ENCODE measurements at regions not wholly inside any gene's neighbourhood (a gene's known extent, or its start where the extent isn't known, plus 50 kb on each side); places are given as distances from the start of the nearest gene placed in this dataset.

DNA sequence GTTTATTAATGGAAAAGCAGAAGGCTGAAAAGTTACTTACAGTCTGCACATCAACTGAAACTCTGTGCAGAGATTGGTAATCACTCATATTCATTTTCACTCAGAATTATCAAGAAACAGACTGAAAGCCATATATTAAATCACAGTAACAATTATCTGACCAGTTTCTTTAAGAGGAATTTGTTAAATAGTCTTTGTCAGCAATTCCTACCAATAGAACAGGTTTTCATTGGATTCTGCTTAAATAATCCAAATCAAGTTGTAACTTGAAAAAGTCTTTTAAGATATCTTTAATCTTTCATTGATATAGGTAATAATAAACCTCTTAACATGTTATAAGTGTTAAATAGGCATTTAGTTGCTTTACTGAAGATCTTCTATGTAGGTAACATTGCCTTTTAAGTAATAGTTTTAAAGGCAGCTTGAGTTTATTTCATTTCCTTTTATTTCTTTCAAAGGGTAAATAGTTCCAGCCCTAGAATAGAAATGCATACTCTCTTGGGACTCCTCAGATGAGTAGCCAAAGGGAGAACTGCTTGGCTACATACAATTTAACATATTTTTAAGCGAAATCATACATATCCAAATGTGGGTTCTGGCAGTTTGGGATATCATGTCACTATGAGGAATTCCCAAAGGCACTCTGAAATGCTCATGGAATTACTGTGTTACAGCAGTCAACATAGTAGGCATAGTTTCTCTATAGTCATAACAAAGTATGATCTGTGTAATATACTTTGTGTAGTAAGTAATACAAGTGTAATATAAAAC is 326.0 kb upstream of the SPRY2 start:
- DNase-seq (ENCODE audit: low read depth) = peak; percentile 96

DNA sequence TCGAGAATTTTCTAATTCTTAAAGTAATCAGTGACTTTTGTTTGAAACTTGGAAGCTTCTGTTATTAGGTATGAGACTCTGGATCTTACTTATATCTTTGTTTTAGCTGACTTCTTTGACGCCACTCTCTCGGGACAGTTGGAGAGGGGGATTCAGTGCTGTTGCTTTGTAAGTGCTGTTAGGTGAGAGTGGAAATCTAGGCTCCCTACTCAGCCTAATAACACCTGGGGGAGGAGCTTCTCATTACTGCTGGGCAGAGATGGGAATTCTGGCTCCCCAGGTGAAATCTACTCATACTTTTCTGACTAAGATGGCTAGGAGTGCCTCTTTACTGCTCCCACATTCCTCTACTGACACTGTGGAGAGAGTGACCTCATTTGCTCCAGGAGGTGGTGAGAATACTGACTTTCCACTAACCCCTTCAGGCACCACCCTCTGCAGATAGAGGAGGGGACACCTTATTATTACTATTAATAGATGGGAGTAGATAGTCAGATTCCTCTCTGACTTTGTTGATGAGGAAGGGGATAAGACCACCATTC is 324.9 kb upstream of the SPRY2 start:
- DNase-seq (ENCODE audit: low read depth) = no peak

DNA sequence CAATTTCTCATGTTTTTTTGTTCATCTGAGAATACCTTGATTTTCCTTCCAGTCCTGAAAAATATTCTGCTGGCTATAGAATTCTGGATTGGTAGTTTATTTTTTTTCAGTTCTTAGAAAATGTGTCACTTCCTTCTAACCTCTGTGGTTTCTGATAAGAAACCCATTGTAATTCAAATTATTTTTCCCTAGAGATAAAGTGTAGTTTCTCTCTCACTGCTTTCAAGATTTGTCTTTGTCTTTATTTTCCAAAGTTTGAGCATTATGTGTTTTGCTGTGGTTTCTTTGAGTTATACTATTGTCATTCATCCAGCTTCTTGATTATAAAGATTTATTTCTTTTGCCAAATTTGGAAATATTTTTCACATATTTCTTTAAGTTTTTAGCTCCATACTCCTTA is 324.0 kb upstream of the SPRY2 start:
- no peak for DNase-seq (ENCODE audit: low read depth)

DNA sequence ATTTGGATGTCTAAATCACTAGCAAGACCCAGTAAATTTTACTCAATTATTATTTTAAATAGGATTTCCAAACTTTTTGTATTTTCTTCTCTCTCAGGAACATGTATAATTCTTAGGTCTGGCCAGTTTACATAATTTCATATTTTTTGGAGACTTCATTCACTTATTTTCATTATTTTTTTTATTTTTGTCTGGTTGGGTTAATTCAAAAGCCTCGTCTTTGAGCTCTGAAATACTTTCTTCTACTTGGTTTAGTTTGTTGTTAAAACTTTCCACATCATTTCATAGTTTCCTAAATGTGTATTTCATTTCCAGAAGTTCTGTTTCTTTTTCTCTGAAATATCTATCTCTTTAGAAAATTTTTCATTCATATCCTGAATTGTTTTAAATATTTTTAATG is 322.9 kb upstream of the SPRY2 start:
- DNase-seq (ENCODE audit: low read depth) = no peak

DNA sequence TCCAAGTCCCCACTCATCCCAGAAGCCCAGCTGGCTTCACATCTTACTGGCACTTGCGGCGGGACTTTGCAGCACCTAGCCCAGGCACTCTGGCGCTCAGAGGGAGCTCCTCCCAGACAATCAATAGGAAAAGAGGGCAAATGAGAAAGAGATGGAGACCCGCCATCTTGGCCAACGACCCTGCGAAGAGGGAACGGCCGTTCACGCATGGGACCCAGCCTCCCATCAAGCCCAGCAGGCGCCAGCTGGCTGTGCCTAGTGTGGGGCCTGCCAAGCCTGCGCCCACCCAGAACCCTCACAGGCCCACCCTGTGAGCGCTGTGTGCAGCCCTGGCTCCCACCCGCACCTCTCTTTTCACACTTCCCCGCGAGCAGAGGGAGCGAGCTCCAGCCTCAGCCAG is 317.8 kb upstream of the SPRY2 start:
- DNase-seq (ENCODE audit: low read depth) = no peak

DNA sequence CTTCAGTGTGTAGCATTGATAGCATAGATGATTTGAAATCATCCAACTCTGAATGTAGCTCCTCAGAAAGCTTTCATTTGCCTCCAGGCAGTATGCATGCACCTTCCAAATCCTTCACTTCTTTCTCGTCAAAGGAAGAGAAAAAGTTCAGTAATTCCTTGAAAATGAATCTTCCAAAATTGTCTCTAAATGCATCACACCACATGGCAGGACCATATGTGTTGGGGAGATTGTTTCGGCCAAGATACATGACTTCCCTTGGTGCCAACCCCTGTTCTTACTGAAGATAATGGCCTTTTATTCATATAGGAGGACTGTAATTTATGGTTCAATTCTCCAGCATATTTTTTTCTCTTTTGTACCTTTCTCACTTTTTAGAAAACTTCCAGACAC is 315.6 kb upstream of the SPRY2 start:
- DNase-seq (ENCODE audit: low read depth) = no peak

DNA sequence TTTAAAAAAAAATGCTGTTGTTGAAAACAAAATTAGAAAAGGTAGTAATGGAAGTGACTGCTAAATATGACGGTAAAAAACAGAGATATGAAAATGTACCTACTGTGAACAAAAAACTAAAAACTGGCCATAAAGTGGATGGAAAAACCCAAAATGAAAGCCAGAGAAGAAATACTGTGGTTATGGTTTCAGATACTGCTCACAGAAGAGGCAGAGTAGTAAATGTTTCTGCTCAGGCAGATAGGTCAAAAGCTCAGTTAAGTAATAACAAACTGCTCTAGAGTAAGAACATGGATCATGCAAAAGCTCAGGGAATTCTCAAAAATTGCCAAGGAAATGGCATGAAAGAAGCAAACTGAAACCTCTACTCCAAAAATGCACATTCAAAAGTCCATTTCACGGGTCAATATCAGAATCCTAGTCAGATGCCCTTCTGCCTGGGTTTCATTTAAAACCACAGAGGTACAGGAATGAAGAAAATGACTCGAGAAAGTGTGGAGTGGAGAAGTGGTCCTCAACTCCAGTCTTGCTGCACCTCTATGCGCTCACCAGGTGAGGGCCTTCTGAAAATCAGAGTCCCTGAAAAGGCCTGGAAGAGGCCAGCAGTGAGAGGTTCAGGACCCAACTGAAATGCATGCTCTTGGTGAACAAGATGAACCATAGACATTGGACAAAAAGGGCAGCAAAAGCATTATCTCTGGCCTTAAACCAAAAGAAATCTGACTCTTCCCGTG is 315.0 kb upstream of the SPRY2 start:
- DNase-seq (ENCODE audit: low read depth) = no peak

DNA sequence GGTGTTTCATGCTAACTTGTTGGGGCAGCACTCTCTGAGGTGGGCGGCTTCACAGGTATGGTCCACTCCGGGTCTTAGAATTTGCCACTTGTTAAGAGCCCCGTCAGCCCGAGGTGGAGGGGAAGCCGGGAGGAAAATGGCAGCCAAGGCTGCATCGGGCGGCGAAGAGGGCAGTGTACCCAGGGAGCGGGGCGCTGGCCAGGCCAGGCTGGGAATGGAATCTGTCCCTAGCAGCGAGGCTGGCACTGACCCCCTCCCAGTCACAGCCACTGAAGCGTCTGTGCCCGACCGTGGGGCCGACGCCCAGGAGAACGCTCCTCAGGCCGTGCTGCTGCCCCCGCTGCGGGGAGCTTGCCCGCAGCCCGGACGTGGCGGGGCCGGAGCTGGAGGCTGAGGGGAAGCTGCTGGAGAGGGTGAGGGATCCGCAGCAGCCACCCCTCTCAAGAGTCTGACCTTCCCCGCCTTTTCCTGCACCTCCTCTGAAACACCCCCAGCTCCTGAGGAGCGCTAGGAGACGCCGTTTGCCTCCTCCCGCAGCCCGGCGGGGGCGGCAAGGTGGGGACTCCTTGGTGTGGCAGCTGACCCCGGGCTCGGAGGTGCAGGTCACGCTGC is 313.8 kb upstream of the SPRY2 start:
- DNase-seq (ENCODE audit: low read depth) = no peak

DNA sequence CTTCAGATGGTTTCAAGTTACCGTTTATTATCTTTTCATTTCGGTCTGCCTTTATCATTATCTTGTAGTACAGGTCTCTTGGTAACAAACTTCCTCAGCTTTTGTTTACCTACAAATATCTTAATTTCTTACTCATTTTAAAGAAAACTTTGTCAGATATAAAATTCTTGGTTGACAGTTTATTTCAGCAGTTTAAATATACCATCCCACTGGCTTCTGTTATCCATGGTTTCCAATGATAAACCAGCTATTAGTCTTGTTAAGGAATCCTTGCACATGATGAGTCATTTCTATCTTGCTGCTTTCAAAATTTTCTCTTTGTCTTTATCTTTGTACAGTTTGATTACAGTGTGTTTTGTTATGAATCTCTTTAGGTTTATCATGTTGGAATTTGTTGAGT is 308.3 kb upstream of the SPRY2 start:
- no peak for DNase-seq (ENCODE audit: low read depth)

DNA sequence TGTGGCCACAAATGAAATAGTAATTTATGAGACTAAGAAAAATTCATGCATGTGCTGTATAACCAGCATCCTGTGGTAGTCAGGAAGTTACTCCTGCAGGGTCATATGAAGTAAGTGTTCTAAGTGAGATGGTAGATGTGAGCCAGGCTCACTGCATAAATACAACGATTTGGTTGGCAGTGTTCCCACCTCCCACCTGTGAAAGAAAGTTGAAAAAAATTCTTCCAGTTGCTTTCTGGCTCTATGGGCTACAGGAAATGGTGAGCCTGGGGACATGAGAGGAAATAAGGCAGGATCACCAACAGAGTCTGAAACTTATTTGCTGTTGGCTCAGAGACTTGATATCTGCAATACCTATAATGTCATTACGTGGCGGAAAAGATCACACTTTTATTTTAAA is 301.7 kb upstream of the SPRY2 start:
- DNase-seq (ENCODE audit: low read depth) = no peak

DNA sequence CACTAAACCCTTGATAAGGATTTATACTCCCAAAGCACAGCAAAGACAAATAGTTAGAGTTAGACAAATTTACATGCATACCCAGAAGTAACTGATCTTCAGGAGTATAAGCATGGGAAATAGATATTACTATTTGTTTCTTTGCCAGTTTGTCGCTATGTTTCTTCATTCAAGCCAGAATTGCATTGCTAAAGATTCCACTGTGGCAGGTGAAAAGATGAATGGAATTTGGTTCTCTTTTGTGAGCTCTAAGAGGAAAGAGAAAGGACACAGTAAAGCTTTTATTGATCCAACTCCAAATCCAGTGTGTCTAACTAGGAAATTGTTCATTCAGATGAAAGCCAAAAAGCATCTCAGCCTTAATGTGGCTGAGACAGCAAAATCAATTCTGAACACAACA is 292.3 kb upstream of the SPRY2 start:
- DNase-seq (ENCODE audit: low read depth) = no peak

DNA sequence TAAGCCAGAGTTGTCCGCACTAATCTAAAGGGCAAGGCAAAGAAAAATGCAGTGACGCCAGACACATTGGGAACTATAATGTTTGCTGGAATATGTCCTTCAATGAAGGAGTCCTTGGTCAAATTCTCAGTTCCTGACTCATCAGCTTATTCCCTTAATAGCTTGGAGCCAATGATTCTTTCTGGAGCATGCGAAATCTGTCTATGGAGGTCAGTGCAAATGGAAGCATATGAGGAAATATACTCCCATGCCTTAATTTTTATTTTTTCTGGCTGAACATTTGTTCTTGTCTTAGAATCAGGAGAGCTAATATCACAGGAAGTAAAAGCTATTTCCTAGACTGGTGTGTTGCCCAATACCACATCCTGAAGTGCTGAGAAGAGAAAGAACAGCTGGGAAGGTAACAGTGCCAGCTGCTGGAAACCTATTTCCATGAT is 289.8 kb upstream of the SPRY2 start:
- DNase-seq (ENCODE audit: low read depth) = peak; percentile 70

DNA sequence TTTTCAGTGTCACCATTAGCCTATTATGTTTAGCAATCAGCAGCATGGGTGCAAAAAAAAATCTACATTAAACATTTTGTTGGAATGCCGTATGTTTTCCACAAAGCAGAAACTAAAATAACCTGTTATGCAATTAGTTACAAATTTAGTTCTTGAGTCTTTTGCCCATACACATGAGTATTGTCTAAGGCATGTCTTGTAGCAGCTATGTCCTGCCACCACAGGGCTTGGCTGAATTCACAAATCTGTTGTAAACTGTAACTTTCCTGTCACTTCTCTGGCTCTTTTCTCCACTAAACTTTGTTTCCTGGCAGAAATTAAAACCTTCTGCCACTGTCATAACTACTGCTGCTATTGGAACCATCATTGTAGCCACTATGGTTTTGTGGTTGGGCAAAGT is 277.9 kb upstream of the SPRY2 start:
- peak; percentile 84 for DNase-seq (ENCODE audit: low read depth)

DNA sequence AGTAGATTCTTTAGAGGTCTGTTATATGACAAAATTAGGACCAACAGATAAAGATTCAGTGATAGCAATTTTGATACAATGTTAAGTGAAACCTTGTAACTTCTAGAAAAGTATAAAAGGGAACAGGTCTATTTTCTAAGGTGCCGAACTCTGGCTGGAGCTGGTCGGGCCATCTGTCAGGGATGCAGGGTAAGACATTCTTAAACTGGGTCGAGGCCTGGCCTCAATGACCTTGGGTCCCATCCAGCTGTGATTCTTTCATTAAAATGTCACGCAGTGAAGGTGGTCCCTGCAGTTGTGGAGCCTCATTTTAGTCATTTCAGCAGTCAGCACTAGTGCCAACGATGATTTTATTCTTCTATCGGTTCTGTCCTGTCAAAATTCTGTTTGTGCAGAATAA is 271.9 kb upstream of the SPRY2 start:
- no peak for DNase-seq (ENCODE audit: low read depth)

DNA sequence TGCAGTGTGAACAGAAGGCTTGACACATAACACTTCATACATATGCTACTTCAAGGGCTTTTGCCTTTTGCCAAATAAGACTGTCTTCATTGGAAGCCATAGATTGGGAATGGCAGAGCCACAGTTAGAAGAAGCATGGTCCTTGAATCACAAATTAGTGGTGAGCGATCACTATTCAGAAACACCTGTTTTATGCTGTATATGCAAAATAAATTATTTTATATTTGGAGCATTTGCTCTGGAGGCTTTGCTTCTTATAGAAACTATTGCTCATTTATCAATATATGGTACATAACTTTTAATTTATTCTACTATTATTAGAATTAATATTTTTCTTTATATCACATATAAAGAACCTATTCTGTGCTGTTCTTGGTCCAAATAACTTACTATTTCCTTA is 270.4 kb upstream of the SPRY2 start:
- DNase-seq (ENCODE audit: low read depth) = no peak

DNA sequence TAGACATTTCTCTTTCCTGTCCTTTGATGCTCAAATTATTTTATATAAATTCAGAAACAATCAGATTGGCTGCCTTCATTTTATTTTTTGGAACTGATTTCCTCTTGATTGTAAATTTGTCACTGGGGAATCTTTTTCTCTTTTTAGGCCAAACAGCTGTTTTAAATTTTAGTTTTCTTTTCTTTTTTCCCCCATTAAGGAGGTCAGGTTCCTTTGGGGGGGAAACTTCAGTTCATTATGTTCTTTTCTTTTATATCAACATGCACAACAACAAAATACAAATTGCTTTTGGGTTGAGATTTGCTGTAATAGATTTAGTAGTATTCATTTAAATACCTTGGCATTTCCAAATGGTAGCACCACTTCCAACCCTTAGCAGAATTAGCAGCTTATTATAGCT is 264.8 kb upstream of the SPRY2 start:
- no peak for DNase-seq (ENCODE audit: low read depth)

DNA sequence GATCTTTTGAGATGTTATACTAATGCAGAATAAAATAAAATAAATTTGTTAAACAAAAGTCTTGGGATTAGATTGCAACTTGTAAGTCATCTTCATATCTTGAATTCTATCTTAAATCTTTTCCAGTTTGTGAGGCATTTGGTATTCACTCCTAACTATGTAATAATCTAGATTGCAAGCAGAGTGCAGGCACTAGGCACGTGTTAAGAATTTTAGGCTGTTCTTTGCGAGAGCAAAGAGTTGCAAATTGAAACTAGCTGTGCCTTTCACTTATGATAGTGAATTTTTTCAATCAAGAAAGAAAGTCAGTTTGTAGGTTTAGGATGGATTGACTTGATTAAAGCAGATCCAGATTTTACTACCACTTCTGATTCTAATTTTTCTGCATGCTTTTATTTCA is 264.1 kb upstream of the SPRY2 start:
- DNase-seq (ENCODE audit: low read depth) = no peak

DNA sequence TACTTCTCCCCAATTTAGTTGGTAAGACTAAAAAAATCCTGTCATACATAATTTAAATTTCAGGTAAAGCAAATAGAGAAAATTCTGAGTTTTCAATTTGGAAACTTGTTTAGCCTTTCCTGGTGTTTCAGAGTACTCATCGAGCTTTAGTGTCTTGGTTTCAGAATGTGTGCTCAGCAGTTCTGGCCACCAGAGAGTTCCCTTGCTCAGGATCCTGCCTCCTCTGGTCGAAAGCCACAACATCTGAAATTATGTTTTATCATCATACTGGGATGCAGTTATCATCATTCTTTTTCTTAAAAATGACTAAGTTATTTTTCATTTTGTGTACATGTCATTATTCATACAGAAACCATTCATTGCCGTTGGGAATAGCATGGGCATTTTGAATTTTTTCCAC is 263.2 kb upstream of the SPRY2 start:
- DNase-seq (ENCODE audit: low read depth) = peak; percentile 5

DNA sequence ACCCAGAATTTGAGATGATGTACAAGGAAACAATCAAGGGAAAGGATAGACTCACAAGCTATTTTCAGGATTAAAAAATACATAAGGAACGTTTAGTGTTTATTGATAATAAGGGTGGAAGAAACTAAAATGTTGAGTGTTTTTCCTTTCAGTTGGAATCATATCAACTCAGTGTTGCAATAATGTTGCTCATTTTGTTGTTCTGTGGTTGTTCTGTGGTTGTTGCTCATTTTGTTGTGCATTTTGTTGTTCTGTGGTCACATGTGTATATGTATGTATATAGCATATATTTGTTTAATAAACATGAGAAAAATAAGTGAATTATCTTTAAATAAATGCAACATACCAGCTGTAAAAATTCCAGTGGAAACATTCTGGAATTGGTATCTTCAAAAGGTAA is 262.4 kb upstream of the SPRY2 start:
- DNase-seq (ENCODE audit: low read depth) = no peak

DNA sequence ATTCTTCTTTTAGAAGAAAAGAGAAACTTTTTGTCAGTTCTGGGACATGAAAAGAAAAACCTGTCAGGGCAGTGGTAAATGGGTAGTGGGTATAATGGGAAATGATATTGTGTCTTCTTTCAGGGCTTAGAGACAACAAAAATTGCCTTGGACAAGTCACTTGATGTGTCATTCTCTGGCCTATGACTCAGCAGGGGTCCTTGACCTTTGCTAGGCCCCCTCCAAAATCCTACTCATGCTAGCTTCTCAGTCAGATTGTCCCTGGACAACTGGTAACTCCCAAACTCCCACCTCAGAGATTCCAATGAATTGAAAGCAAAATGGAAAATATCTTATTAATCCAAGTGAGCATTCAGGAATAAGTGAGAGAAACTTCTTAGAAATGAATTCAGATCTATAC is 258.8 kb upstream of the SPRY2 start:
- DNase-seq (ENCODE audit: low read depth) = no peak

DNA sequence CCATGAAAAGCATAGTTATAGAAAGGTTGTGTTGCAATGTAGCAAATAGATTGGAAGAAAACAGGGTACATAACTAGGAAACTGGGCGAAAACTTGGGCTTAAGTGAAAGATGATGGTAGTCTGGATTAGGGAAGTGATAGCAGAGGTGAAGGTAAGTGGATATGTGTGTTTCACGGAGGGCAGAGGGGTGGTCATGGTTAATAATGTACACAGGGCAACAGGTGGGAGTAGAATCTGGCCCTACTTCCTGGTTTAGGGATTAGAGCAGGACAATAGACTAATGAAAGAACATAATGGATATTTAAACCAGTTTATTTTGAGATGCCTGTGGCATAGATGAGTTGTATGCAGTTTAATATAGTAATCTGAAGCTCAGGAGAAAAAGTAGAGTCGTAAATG is 257.3 kb upstream of the SPRY2 start:
- DNase-seq (ENCODE audit: low read depth) = no peak

DNA sequence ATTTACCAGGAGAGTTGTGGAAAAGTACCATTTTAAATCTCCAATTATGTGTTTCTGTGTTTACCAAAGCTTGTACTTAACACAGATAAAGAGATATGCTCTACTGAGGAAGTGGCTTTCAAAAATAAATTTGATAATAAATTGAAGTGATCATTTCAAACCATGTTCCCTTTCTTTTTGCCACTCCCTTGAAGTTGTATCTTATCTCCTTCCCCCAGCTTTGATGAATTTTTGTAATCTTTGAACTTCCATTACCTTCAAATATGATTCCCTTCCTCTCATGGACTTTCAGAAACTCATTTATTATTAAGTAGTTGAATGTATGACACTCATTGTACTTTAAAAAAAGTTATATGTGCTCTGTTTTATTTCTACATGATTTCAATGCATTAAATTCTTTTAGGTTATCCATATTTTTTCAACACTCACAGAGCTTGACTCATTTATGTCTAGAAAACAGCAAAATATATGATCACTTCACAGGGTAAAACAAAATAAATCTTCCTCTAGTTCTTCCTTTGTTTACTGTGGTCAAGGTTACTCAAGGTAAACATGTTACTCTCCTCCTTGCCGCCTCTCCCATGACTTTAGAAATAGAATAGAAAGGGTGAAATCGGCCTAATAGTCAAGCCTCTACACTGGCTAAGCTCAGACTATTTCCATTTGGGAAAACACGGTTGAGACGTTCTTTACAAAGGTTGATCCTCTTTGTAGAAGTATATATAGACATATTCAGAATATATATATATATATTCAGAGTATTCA is 251.2 kb upstream of the SPRY2 start:
- DNase-seq (ENCODE audit: low read depth) = no peak

Measured in fibroblast of gingiva (primary cell).